Esophagus squamous epithelium (tissue), 4 donors: ENCODE measurements at regions not wholly inside any gene's neighbourhood (a gene's known extent, or its start where the extent isn't known, plus 50 kb on each side); places are given as distances from the start of the nearest gene placed in this dataset.

ENCODE experiments used
- CTCF ChIP-seq, 6 experiments: fragments of 450-650 bp in 4 of 6; fragments of 200-600 bp in 2 of 6; sonication (generic) in 2 of 6; IDR thresholded peaks; one replicate each; pipeline ENCODE4 v1.5.1; 2016 to 2019; ENCODE audit warnings: antibody characterized with exemption in 6 of 6, mild to moderate bottlenecking in 4 of 6, moderate library complexity in 4 of 6
- POLR2A ChIP-seq, 4 donors: fragments of 450-650 bp; IDR thresholded peaks; one replicate each; pipeline ENCODE4 v1.6.1; 2017; ENCODE audit warnings: antibody characterized with exemption in 4 of 4, mild to moderate bottlenecking in 4 of 4, moderate library complexity in 3 of 4

- TF ChIP-seq POLR2A (IDR thresholded peaks at IDR 0.05), result no peak
- no peak for TF ChIP-seq CTCF (IDR thresholded peaks at IDR 0.05)
Measured at GRCh38 chr5:103938146-103938695, 375.6 kb upstream of the NUDT12 start.
